ENCODE measurements at regions not wholly inside any gene's neighbourhood (a gene's known extent, or its start where the extent isn't known, plus 50 kb on each side); places are given as distances from the start of the nearest gene placed in this dataset.

DNA sequence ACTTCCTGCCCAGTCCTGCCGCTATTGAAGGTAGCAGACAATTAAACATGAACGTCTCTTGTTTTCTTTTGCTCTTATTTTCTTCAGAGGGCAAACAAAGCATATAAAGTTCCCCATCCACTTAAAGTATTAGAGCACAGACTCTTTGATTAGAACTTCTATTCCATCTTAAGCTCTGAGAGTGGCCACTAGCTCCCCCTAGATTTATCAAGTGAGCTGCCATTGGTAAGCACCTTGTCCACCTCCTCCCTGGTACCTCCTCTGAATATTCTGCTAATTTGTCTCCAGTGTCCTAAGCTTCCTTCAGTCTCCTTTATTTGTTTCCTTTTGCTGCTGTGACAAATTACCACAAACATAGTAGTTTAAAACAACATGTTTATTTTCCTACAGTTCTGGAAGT is 264.3 kb upstream of the KCNN2 start:
- H3K27me3 ChIP-seq (replicated peaks in 1 of 4; ENCODE audit: control extremely low read depth in 1 of 4, control insufficient read depth in 3 of 4, insufficient read depth in 4 of 4, low read length in 3 of 4), result no peaks in the 10 kb centered on the region
- H3K4me1 ChIP-seq (ENCODE audit: control insufficient read depth in 2 of 2, insufficient read depth in 2 of 2, low read length in 2 of 2), result no peaks in the 10 kb centered on the region
- no peaks in the 10 kb centered on the region for H3K79me2 ChIP-seq (ENCODE audit: control insufficient read depth, insufficient read depth, low read length)
- Mint-ChIP-seq H3K4me3 (no peak overlapping the region), H3K4me1 (no peaks in the 10 kb centered on the region), H3K27me3 (no peaks in the 10 kb centered on the region), H3K27ac (no peak overlapping the region), H3K9me3 (ENCODE audit: insufficient read depth) (peaks cover 6% of the 10 kb centered on the region)
- H3K9ac ChIP-seq (ENCODE audit: low read length), result no peak overlapping the region
- ChIA-PET CTCF (no interaction called here), POLR2A (no interaction called here)
- peaks cover 0 to 6% (median 3%) of the 10 kb centered on the region in 3 donors for H3K9me3 ChIP-seq (ENCODE audit: control extremely low read depth in 1 of 3, control insufficient read depth in 2 of 3, insufficient read depth in 1 of 3, low read length in 2 of 3)
- H4K20me1 ChIP-seq (ENCODE audit: control insufficient read depth, insufficient read depth, low read length, poor library complexity, severe bottlenecking), result no peaks in the 10 kb centered on the region
- H2AFZ ChIP-seq (ENCODE audit: insufficient read depth, low read depth, low read length, poor library complexity, severe bottlenecking), result no peak overlapping the region
- TF ChIP-seq, protein P1, sequence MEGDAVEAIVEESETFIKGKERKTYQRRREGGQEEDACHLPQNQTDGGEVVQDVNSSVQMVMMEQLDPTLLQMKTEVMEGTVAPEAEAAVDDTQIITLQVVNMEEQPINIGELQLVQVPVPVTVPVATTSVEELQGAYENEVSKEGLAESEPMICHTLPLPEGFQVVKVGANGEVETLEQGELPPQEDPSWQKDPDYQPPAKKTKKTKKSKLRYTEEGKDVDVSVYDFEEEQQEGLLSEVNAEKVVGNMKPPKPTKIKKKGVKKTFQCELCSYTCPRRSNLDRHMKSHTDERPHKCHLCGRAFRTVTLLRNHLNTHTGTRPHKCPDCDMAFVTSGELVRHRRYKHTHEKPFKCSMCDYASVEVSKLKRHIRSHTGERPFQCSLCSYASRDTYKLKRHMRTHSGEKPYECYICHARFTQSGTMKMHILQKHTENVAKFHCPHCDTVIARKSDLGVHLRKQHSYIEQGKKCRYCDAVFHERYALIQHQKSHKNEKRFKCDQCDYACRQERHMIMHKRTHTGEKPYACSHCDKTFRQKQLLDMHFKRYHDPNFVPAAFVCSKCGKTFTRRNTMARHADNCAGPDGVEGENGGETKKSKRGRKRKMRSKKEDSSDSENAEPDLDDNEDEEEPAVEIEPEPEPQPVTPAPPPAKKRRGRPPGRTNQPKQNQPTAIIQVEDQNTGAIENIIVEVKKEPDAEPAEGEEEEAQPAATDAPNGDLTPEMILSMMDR (IDR thresholded peaks at IDR 0.05), result no peak
- TF ChIP-seq EZH2 (IDR thresholded peaks at IDR 0.05; ENCODE audit: borderline replicate concordance, insufficient read depth, low read depth, low read length, poor library complexity, severe bottlenecking), result no peak
- H3K27ac ChIP-seq (ENCODE audit: low read length in 2 of 2), result no peak overlapping the region
- H3K4me3 ChIP-seq (ENCODE audit: control extremely low read depth in 1 of 5, extremely low read depth in 1 of 5, insufficient read depth in 1 of 5, low read depth in 2 of 5, low read length in 4 of 5), result no peak overlapping the region
- no peaks in the 10 kb centered on the region for H3K36me3 ChIP-seq (replicated peaks in 1 of 2; ENCODE audit: control extremely low read depth in 1 of 2, control insufficient read depth in 1 of 2, extremely low read depth in 1 of 2, insufficient read depth in 2 of 2, low read length in 1 of 2)
- intact Hi-C loops (cut with micrococcal nuclease), result no loop called here
- WGBS (ENCODE audit: insufficient coverage), result 45% methylated on average over 2 of the region's 2 CpGs
- DNase-seq (no peak), ATAC-seq (ENCODE audit: low read depth) (no peak)
- H3K4me2 ChIP-seq (replicated peaks; ENCODE audit: low read depth, low read length, poor library complexity, severe bottlenecking), result no peak overlapping the region

DNA sequence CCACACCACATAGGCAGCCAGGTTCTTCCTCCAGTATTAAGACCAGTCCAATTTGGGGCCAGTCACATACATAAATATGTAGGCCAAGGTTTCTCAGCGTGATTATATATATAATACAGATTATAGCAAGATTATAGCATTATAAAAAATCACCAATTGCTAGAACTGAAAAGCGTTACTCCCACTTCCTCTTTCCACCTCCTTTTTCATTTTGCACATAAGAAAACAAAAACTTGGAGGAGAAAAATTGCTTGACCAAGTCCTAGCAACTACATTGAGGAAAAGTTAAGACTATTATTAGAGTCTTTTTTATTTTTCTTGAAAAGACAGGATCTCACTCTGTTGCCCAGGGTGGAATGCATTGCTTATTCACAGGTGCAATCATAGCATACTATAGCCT is 262.7 kb upstream of the KCNN2 start:
- Histone ChIP-seq H4K20me1 (ENCODE audit: control insufficient read depth, insufficient read depth, low read length, poor library complexity, severe bottlenecking) (no peaks in the 10 kb centered on the region), H3K9ac (ENCODE audit: low read length) (no peak overlapping the region), H3K27me3 (replicated peaks in 1 of 4; ENCODE audit: control extremely low read depth in 1 of 4, control insufficient read depth in 3 of 4, insufficient read depth in 4 of 4, low read length in 3 of 4) (no peaks in the 10 kb centered on the region), H3K4me1 (ENCODE audit: control insufficient read depth in 2 of 2, insufficient read depth in 2 of 2, low read length in 2 of 2) (no peaks in the 10 kb centered on the region), H3K4me3 (ENCODE audit: control extremely low read depth in 1 of 5, extremely low read depth in 1 of 5, insufficient read depth in 1 of 5, low read depth in 2 of 5, low read length in 4 of 5) (no peak overlapping the region), H3K9me3 (ENCODE audit: control extremely low read depth in 1 of 3, control insufficient read depth in 2 of 3, insufficient read depth in 1 of 3, low read length in 2 of 3) (no peaks in the 10 kb centered on the region), H3K36me3 (replicated peaks in 1 of 2; ENCODE audit: control extremely low read depth in 1 of 2, control insufficient read depth in 1 of 2, extremely low read depth in 1 of 2, insufficient read depth in 2 of 2, low read length in 1 of 2) (no peaks in the 10 kb centered on the region), H3K27ac (ENCODE audit: low read length in 2 of 2) (no peak overlapping the region), H3K79me2 (ENCODE audit: control insufficient read depth, insufficient read depth, low read length) (no peaks in the 10 kb centered on the region), H2AFZ (ENCODE audit: insufficient read depth, low read depth, low read length, poor library complexity, severe bottlenecking) (no peak overlapping the region), H3K4me2 (replicated peaks; ENCODE audit: low read depth, low read length, poor library complexity, severe bottlenecking) (no peak overlapping the region)
- CTCF ChIA-PET, result no interaction called here
- intact Hi-C loops (cut with micrococcal nuclease), result no loop called here
- POLR2A ChIA-PET, result no interaction called here
- Mint-ChIP-seq H3K27ac (no peak overlapping the region), H3K4me1 (no peaks in the 10 kb centered on the region), H3K27me3 (no peaks in the 10 kb centered on the region), H3K4me3 (no peak overlapping the region), H3K9me3 (ENCODE audit: insufficient read depth) (no peaks in the 10 kb centered on the region)
- ATAC-seq (ENCODE audit: low read depth) (no peak), DNase-seq (no peak)
- TF ChIP-seq, protein P1 (IDR thresholded peaks at IDR 0.05), result no peak
- no peak for TF ChIP-seq EZH2 (IDR thresholded peaks at IDR 0.05; ENCODE audit: borderline replicate concordance, insufficient read depth, low read depth, low read length, poor library complexity, severe bottlenecking)
- no CpG with 5 or more reads among the region's 2 CpGs for WGBS (ENCODE audit: insufficient coverage)

Measured in B cell (primary cell).